ENCODE measurements at regions not wholly inside any gene's neighbourhood (a gene's known extent, or its start where the extent isn't known, plus 50 kb on each side); places are given as distances from the start of the nearest gene placed in this dataset.

DNA sequence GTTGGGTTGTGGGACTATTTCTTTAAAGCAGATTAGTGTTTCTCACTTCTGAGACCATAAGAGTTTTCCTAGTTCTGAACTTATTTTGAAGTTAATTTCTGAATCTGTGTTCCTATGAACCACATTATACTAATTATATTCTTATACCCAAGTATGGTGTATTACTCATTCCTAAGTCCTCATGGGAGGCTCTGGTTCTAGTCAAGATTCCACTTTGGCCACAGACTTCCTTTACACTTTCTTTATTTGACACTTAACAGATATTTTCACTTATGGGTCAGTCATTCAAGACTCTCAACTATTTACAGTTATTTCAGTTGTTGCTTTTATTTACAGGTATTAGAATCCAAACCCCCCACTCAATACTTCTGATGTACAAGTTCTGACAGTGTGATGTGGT, 937.2 kb upstream of the TYRP1 start:
- no peak for DNase-seq

DNA sequence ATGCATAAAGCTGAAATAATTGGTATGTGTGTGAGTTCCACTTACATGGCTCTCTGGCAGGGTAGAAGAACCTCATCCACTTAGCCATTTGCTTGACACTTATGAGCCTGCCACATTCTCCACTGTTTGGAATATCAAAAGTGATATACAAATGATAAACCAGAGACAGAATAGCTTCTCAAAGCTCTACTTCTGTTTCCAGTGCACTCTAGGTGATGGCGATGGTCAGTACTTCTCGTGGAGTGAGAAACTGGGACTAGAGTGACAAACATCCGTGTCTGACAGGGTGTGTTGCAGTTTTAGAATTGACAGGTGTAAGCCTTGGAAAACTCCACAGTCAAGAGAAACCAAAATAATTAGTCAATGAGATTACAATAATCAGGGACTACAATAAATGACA, 935.8 kb upstream of the TYRP1 start:
- no peak for DNase-seq

DNA sequence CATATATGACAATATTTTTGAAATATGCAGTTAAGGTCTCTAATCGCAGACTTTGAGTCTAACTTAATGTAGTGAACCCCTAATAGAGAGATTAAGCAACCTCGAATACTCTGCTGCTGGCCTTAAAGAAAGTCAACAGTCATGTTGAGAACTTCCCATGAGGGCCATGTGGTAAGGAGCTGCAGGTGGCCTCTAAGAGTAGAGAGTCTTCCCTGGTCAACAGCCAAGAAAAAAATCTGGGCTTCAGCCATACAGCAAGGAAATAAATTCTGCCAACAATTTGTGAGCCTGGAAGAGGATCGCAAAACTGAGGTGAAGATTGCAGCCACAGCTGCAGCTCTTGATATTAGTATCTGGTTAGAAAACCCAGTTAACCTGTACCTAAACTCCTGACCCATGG, 935.2 kb upstream of the TYRP1 start:
- DNase-seq = peak; percentile 83

DNA sequence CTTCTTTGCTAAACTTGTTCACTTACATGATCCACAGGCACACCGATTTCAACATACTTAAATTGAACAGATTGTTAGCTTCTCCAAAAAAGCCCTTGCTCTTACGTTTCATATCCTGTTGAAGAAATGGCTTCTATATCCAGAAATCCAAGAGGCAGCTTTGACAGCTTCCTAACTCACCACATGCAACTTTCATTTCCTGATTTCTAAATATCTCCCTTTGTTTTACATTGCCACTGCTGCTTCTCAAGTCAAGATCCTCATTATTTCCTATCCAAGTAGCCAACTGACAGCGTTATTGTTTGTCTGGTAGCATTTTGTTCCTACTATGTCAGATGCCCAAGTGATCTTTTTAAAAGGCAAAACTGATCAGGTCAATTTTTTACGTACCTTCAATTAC, 913.2 kb upstream of the TYRP1 start:
- no peak for DNase-seq

DNA sequence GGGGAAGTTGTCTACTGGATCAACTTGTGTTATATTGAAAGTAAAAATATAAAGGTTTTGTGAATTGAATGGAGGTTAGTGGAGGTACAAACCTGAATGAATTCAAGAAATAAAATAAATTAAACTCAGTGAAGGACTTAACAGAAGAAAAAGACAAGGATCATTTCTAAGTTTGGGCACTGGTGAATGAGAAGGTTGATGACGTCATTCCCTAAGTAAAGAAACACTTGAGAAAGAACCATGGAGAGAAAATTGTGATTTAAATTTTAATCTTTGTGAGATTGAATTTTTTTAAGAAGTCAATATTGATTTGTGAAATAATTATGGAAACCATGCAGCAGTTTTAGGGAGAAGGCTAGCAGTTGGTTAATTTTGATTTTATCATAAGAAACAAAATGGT, 900.3 kb upstream of the TYRP1 start:
- no peak for DNase-seq

DNA sequence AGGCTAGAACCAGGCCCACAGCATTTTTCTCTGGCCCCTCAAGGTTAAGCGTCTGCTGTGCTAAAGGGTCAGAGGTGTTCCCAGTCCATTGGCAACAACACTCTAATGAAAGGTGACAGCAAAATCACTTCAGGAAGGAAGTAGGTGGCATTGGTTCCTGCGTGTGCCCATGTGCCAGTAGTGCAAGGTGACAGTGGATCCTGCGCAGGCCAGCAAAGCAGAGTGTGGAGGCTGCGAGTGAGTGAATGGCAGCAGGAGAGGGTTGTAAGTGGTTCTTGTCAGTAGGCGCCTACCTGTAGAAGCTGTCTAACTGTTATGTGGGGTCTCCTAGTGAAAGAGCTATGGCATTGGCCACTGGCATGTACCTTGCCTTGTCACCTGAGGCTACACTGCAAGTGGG, 898.2 kb upstream of the TYRP1 start:
- no peak for DNase-seq

DNA sequence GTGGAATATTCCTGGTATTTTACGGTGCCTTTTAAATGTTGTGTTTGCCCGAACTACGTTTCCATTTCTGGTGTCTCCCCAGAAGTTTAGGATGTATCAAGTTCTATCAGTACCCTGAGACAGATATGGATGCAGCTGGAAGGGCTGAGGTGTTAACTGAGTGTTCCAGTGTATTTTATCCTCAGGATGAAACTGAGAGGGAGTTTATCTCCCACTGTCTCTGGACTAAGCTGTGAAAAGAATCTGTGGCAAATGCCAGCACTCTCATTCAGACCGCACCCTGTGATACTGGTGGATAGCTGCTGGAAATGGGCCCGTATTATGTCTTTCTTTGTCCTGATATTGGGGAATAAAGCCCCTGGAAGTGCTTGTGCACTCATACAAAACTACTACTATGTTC, 887.2 kb upstream of the TYRP1 start:
- no peak for DNase-seq

DNA sequence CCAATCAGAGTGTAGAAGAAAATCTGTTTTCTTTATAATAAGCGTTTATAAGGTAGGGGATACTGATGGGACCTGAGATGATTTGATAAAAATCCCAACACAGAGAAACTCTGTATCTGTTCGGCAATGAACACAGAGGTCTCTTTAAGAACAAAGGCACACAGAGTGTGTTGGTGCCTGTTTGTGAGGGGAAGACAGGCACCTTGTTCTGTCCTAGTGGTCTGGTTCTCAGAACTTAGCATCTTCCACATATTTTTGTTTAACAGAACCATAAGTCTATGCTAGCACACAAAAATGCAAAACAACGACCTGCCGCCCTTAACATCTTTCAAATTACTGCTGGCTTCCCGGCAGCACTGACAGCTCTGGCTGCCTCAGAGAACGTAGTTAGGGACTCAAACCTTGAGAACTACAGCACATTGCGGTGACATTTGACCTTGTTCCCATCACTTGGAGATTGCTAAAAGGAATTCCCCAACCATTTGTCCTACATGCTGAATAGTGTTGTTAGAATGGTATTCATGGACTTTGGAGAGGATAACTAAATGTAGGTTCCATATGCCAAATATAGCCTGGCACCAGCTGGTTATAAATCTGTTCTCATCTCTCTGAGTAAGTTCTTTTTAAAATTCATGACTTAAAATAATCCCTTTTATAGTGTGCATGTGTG, 871.7 kb upstream of the TYRP1 start:
- DNase-seq = peak; percentile 9

DNA sequence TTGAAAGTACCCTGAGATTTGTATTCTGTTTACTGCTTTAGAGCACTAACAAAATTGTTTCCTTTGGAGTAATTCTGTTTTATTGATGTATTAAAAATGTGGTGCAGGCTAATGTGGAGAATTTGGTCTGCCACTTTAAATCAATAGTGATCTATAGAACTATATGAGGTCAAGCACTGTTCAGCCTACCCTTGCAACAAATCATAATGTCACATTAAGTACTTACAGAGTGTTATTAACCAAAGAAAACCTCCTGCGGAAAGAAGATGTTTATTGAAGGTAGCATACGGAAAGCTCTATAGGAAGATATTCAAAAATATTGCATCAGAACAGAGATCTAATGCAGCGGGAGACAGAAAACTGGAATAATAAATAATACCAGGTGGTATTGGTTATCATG, 865.0 kb upstream of the TYRP1 start:
- no peak for DNase-seq

DNA sequence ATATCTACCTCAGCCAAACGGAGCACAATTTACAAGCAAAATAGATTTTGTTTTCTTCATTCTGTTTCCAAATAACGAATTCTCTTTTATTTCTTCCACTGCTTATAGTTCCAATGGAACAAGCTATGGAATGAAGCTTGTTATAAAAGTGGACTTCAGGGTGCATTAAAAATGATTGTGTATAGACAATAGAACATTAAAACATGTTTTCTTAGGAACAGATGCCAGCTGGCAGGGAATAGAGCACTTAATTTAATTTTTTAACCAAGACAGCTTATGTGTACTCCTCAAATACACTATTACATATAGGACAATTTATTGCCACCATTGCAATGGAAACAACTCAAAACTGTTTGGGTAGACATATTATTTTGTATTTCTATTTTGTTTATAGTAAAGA, 860.1 kb upstream of the TYRP1 start:
- DNase-seq = no peak

DNA sequence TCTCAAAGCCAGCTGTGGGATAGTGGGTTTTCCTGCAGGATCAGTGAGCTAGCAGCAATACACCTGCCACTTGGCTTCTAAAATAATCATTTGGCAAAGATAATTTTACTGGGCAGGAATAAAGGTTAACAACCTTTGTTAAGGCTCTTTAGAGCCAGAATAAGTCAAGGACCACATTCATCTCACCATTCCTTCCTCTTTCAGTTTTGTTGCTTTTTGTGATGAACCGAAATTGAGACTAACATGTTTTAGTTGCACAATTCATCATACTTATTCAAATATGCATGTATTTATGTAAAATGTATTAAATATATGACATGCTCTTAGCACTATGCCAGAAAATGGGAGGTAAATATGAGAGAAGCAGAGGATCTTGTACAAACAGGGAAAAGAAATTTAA, 824.4 kb upstream of the TYRP1 start:
- DNase-seq = no peak

DNA sequence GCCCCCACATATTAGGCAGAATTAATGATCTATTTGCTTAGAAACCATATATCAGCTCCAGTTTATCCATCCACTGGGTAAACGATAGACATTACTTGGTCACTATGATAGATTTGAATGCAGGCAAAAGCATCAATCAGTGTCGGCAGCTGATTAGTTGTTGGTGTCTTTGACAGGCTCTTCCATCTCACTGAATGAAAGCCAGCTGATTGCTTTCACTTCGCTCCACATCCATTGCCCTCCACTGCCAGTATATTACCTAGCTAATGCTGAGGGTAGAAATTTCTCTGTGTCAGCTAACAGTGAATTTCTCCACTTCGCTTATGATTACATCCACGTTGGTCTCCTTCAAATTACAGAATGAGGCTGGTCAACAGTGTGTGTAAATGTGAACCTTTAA, 821.3 kb upstream of the TYRP1 start:
- no peak for DNase-seq

DNA sequence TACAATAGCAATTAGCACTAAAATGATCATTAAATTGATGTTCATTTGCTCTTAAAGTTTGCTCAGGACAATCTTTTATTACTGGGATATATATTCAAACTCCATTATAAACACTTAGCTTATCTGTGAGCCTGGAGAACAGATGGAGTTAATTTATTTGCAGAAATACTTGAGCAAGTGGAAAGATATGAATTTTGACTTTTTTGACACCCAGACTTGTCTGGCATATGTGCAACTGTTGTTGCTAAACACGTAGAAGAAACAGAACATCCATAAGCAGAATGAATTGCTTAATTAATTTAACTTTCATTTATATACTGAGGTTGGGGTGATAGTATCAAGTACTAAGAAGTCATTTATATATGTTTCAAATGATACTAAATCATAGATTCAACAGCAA, 820.7 kb upstream of the TYRP1 start:
- peak; percentile 24 for DNase-seq

DNA sequence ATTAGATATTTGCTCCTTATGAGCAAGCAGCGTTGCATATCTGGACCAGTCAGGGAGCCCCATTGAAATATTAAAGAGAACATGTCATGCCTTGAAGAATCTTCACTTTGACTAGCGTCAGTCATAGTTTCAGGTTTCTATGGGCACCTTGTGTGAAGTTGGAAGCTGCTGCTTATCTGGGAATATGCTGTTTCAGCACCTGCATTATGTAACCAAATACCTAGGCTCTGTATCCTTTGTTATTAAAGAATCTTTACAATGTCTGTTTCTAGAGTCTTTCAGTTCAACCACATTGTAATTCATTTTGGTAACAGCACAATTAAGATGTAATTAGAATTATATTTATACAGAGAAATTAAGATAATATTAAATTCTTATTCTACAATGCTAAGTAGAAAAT, 818.8 kb upstream of the TYRP1 start:
- no peak for DNase-seq

DNA sequence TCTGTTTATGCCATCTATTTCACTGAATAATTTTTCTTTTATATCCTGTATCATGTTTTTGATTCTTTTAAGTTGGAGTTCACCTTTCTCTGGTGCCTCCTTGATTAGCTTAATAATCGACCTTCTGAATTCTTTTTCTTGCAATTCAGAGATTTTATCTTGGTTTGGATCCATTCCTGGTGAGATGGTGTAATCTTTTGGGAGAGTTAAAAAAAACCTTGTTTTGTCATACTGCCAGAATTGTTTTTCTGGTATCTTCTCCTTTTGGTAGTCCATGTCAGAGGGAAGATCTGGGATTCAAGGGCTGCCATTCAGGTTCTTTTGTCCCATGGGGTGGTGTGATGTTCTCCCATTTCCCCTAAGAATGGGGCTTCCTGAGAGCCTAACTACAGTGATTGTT, 800.8 kb upstream of the TYRP1 start:
- no peak for DNase-seq

DNA sequence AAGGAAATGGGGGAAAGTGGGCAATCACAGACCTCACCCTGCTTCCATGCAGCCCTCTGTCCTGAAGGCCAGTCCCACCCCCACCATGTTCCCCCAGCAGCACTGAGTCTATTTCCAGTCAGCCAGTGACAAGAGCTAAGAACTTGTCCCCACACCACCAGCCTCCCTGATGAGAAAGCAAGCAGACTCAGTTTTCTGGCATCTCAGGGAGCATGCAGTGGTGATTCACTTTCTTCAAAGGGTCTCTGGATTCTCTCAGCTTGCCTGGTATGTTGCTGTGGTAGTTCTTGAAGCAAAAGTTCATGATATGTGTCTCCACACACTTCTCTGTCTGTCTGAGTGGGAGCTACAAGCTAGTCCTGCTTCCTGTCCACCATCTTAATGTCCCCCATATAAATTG, 799.9 kb upstream of the TYRP1 start:
- DNase-seq = no peak

DNA sequence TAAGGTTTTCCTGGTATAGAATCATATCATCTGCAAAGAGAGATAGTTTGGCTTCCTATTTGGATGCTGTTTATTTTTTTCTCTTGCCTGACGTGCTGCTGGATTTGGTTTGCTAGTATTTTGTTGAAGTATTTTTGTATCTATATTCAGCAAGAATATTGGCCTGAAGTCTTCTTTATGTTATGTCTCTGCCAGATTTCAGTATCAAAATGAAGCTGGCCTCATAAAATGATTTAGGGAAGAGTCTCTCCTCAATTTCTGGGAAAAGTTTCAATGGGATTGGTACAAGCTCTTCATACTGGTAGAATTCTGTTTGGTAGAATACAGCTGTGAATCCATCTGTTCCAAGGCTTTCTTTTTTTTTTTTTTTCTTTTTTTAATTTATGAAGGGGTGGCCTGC, 799.0 kb upstream of the TYRP1 start:
- DNase-seq = no peak

DNA sequence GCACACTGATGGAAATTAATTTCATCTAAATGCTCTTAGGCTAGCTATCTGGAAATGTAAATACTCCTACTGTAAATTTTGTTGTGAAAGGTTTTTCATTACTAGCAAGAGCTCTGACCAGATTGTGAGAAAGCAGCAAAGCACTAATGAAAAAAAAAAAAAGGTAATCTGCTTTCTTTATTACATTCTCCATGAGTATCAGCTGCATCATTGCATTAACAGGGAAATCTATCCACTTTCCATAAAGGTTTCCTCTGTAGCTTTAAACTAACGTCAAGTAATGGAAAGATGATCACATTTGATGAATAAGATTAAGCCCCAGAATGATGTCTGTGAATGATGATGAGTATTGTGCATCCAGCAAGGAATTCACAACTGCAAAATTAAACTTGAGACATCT, 790.6 kb upstream of the TYRP1 start:
- DNase-seq = no peak

DNA sequence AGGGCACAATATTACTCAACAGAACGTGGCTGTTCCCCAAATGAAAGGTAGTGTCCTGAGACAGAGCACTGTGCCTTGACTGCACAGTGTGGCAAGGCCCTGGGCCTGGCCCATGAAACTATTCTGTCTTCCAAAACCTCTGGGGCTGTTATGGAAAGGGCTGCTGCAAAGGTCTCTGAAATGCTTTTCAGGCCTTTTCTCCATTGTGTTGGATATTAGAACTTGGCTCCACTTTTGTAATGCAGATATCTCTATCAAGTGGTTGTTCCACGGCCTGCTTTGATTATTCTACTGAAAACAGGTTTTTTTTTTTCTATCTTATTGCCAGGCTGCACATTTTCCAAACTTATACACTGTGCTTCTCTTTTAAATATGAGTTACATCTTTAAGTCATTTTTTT, 777.5 kb upstream of the TYRP1 start:
- no peak for DNase-seq

DNA sequence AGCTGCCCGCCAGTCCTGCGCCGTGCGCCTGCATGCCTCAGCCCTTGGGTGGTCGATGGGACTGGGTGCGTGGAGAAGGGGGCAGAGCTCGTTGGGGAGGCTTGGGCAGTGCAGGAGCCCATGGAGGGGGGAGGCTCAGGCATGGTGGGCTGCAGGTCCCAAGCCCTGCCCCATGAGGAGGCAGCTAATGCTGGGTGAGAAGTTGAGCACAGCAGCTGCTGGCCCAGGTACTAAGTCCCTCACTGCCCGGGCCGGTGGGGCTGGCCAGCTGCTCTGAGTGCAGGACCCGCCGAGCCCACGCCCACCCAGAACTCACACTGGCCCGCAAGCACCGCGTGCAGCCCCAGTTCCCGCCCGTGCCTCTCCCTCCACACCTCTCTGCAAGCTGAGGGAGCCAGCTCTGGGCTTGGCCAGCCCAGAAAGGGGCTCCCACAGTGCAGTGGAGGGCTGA, 764.3 kb upstream of the TYRP1 start:
- no peak for DNase-seq

DNA sequence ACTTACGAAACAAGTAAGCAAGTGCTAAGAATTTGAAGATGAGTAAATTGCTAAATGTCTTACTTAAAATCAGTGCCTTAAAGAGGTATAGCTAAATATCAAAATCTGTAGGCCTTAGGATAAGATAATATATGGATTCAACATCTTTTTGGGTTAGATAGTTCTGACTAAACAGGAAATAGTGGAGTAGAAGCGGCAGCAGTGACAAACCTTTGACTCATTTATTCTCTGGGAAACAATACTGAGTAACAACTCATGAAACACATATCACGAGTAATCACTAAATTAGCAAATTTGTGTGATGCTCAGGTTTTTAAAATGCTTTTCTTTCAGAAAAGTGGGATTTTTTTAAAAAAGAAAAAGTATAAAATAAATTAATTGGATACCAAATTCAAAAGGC, 762.1 kb upstream of the TYRP1 start:
- DNase-seq = no peak

DNA sequence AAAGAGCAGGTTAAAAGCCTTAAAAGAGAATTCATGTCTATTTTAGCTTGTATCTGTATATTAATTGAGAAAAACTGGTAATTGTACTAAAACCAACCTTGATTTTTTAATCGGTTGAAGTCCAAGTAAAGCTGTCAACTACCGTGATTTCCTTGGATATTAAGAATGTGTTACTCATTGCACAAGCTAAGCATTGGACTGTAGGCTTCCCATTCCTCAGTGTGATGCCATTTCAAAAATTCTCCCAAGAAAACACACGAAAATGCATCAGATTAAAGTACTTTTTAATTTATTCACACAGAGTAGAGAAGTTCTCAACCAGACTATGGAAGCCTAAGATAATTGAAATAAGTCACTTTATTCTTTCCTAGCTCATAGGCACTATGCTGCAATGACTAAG, 761.4 kb upstream of the TYRP1 start:
- DNase-seq = no peak

DNA sequence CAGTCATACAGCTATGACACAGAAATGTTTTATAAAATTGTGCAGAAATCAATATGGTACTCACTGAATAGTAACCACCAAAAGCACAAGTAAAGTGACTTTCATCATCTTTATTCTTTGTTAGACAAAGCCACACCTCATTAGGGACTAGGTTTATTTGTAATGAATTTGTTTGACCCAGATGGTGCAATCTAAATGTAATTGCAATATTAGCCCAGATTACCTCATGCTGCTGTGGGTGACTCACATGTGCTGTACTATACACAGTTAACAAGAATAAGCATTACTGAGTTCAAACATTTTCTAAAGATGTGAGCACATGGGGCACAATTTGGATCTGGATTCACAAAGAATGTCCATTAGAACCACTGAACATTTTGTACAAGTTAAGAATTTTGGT, 759.3 kb upstream of the TYRP1 start:
- peak; percentile 30 for DNase-seq

DNA sequence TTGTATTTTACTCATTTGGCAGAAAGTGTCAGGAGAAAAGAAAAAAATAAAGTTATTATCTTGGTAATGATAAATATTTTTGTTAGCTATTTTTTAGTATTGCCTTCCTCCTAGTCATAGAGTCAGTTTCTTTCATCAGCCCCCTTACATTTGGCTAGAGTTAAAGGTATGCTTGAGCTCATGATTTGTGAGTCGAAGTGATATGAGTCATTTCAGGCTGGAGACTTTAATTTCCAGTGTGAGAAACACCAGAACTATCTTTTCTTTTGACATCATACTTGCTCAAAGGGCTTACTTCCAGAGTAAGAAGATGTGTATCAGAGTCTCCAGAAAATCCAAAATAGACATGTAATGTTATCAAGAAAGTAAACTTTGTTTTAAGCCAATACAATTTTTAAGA, 746.7 kb upstream of the TYRP1 start:
- DNase-seq = no peak

DNA sequence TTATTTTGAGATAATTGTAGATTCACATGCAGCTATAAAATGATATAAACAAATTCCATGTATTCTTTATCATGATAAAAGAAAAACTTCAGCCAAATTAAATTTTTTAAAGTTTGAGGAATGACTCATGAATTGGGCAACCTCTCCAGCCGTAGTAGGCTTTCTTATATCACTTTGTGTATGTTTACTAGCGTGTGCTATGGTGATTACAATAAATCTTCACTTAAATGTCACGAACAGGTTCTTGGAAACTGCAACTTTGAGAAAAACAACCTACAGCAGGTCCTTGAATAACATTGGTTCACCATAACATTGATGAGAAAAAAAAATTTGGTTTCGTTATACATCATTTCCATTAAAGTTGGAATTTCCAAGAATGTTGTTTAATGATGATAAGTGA, 730.9 kb upstream of the TYRP1 start:
- DNase-seq = no peak

DNA sequence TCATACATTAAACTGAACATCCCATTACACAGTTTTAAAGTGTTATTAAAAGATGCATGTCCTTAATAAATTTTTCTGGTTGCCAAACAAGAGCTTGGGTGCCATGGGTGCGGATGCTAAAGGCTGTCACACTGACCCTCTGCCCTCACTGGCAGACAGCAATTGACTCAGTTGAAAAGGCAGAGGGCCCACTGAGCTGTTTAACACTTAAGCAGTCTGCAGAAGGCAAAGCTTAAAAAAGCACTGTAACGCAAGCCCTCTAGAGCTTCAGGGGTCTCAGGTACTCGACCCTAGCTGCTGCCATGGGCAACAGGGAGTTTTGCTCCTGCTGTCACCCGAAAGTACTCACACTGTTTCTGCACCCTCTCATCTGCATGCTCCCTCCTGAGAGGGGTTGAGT, 726.4 kb upstream of the TYRP1 start:
- no peak for DNase-seq
